ENCODE measurements at regions not wholly inside any gene's neighbourhood (a gene's known extent, or its start where the extent isn't known, plus 50 kb on each side); places are given as distances from the start of the nearest gene placed in this dataset.

GRCh38 chr10:131658476-131659110, 242.2 kb upstream of the PPP2R2D start:
- DNase-seq (ENCODE audit: low read depth) = no peak
- H3K36me3 ChIP-seq (ENCODE audit: control insufficient read depth, insufficient read depth, low read length) = no peaks in the 10 kb centered on the region
- TF ChIP-seq CTCF (IDR thresholded peaks at IDR 0.05; ENCODE audit: insufficient read depth, low read depth, low read length) = no peak
- ChIA-PET CTCF (no interaction called here), POLR2A (no interaction called here)
- no peaks in the 10 kb centered on the region for H3K27me3 ChIP-seq (ENCODE audit: control insufficient read depth, insufficient read depth, low read length)
- H3K4me3 ChIP-seq (ENCODE audit: low read depth, low read length) = no peak overlapping the region

- no peaks in the 10 kb centered on the region for H3K27me3 ChIP-seq (ENCODE audit: control insufficient read depth, insufficient read depth, low read length)
- TF ChIP-seq CTCF (IDR thresholded peaks at IDR 0.05; ENCODE audit: insufficient read depth, low read depth, low read length) = no peak
- ChIA-PET POLR2A (no interaction called here), CTCF (no interaction called here)
- H3K36me3 ChIP-seq (ENCODE audit: control insufficient read depth, insufficient read depth, low read length) = no peaks in the 10 kb centered on the region
- no peak for DNase-seq (ENCODE audit: low read depth)
- no peak overlapping the region for H3K4me3 ChIP-seq (ENCODE audit: low read depth, low read length)
These were observed 240.4 kb upstream of the PPP2R2D start for GRCh38 chr10:131660427-131660826.

- DNase-seq (ENCODE audit: low read depth) = no peak
- CTCF ChIA-PET = no interaction called here
These were observed 238.0 kb upstream of the PPP2R2D start for GRCh38 chr10:131662851-131663250.

GRCh38 chr10:131663351-131663750, 237.5 kb upstream of the PPP2R2D start:
- no peak overlapping the region for H3K4me3 ChIP-seq (ENCODE audit: low read depth, low read length)
- no peaks in the 10 kb centered on the region for H3K36me3 ChIP-seq (ENCODE audit: control insufficient read depth, insufficient read depth, low read length)
- no peak for TF ChIP-seq CTCF (IDR thresholded peaks at IDR 0.05; ENCODE audit: insufficient read depth, low read depth, low read length)
- ChIA-PET CTCF (no interaction called here), POLR2A (no interaction called here)
- no peaks in the 10 kb centered on the region for H3K27me3 ChIP-seq (ENCODE audit: control insufficient read depth, insufficient read depth, low read length)
- no peak for DNase-seq (ENCODE audit: low read depth)

More at GRCh38 chr10:131662851-131663250, 238.0 kb upstream of the PPP2R2D start:
- no peak for TF ChIP-seq CTCF (IDR thresholded peaks at IDR 0.05; ENCODE audit: insufficient read depth, low read depth, low read length)
- POLR2A ChIA-PET = no interaction called here
- Histone ChIP-seq H3K4me3 (ENCODE audit: low read depth, low read length) (no peak overlapping the region), H3K36me3 (ENCODE audit: control insufficient read depth, insufficient read depth, low read length) (no peaks in the 10 kb centered on the region), H3K27me3 (ENCODE audit: control insufficient read depth, insufficient read depth, low read length) (no peaks in the 10 kb centered on the region)

GRCh38 chr10:131666091-131666490, 234.7 kb upstream of the PPP2R2D start:
- no peak overlapping the region for H3K4me3 ChIP-seq (ENCODE audit: low read depth, low read length)
- TF ChIP-seq CTCF (IDR thresholded peaks at IDR 0.05; ENCODE audit: insufficient read depth, low read depth, low read length) = no peak
- H3K36me3 ChIP-seq (ENCODE audit: control insufficient read depth, insufficient read depth, low read length) = no peaks in the 10 kb centered on the region
- CTCF ChIA-PET = no interaction called here
- no peak for DNase-seq (ENCODE audit: low read depth)
- POLR2A ChIA-PET = no interaction called here
- no peaks in the 10 kb centered on the region for H3K27me3 ChIP-seq (ENCODE audit: control insufficient read depth, insufficient read depth, low read length)
